Heart right ventricle (tissue), 16 donors: ENCODE measurements at regions not wholly inside any gene's neighbourhood (a gene's known extent, or its start where the extent isn't known, plus 50 kb on each side); places are given as distances from the start of the nearest gene placed in this dataset.

Source experiments
- ATAC-seq, 8 donors: fragments of 200-7000 bp; cut with Tn5 transposase; one replicate each; pipeline ENCODE4 v1.9.1; 2020; ENCODE audit warnings: mild to moderate bottlenecking in 8 of 8, moderate library complexity in 8 of 8, moderate number of reproducible peaks in 1 of 8
- DNase-seq, 2 donors: peaks; one replicate each; pipeline ENCODE4 v3.0.0-alpha.2; 2020
- H3K27ac ChIP-seq, 10 donors: fragments of 200-600 bp; sonication (generic) in 2 of 10; one replicate each; pipeline versions ENCODE4 v1.5.0 to v1.8.0; 2020 to 2022; ENCODE audit warnings: mild to moderate bottlenecking in 3 of 10
- H3K27me3 ChIP-seq, 7 donors: fragments of 200-600 bp; one replicate each; pipeline ENCODE4 v1.8.0; 2021 to 2022; ENCODE audit warnings: mild to moderate bottlenecking in 2 of 7
- H3K36me3 ChIP-seq, 9 donors: fragments of 200-600 bp; sonication (generic) in 1 of 9; one replicate each; pipeline versions ENCODE4 v1.5.0 to v1.8.0; 2020 to 2022; ENCODE audit warnings: mild to moderate bottlenecking in 2 of 9
- H3K4me1 ChIP-seq, 9 donors: fragments of 200-600 bp; sonication (generic) in 1 of 9; one replicate each; pipeline versions ENCODE4 v1.5.0 to v1.8.0; 2020 to 2022; ENCODE audit warnings: mild to moderate bottlenecking in 4 of 9
- H3K4me3 ChIP-seq, 10 donors: fragments of 200-600 bp; sonication (generic) in 2 of 10; one replicate each; pipeline versions ENCODE4 v1.5.0 to v1.8.0; 2020 to 2022; ENCODE audit warnings: mild to moderate bottlenecking in 7 of 10, moderate library complexity in 2 of 10
- H3K9me3 ChIP-seq, 11 donors: fragments of 200-600 bp in 10 of 11; sonication (generic) in 2 of 11; one replicate each; pipeline versions ENCODE4 v1.5.0 to v1.8.0; 2013 to 2022; ENCODE audit warnings: mild to moderate bottlenecking in 2 of 11, control low read depth in 1 of 11, moderate library complexity in 1 of 11
- CTCF ChIP-seq, 9 donors: fragments of 200-600 bp; sonication (generic) in 2 of 9; IDR thresholded peaks; one replicate each; pipeline versions ENCODE4 v1.5.0 to v1.8.0; 2021 to 2022; ENCODE audit warnings: antibody characterized with exemption in 9 of 9, mild to moderate bottlenecking in 5 of 9, moderate library complexity in 1 of 9
- WGBS, 2 donors: extraction: QIAGEN DNeasy Blood & Tissue Kit; methylation state at CpG; one replicate each; pipeline ENCODE4 v1.1.7; 2013; ENCODE audit warnings: inconsistent platforms in 1 of 2; 5-methylcytosine and 5-hydroxymethylcytosine counted together
- intact Hi-C, 10 donors: fragments of 100-400 bp; cut with DNase I; formaldehyde crosslinking; loops; one replicate each; pipeline versions ENCODE4 v1.11.1 to v1.14.2; 2022
- donor health status: Arrhythmogenic right ventricular cardiomyopathy.
- donor health status: ischemic (EF 13 %, LVEDD 7.1; RV severe dilation, severe dysfunction).
- donor health status: healthy with polysubstance abuse.
- donor health status: DM: no; HTN: yes; CAD: no.
- donor health status: DM: no; HTN: no; CAD: no.
- donor health status: ischemic (EF 25% LVEDD 6.9; RV normal size, moderate dysfunction).
- donor health status: ischemic (EF 25% LVEDD 5.7; RV mildly dilated, moderate dysfunction).
- donor health status: healthy.
- donor health status: DM: yes; HTN: yes; CAD: no.
- donor health status: Ischemic cardiomyopathy.
- donor health status: ischemic (EF 35%, LVEDD 5.7; RV mildly dilated, moderate dysfunction).
- donor health status: nonischemic (EF 11% LVEDD 7.7; RV severe dilation, severe dysfunction).
- donor health status: DM: yes; HTN: yes; CAD: no.
- donor health status: PGD.
- donor health status: ischemic (EF 29% LVEDD 5.4; RV normal size, mild dysfunction).
- donor health status: nonischemic (EF 23%, LVEDD 6.1; RV moderate dilation, normal function).

GRCh38 chr16:72434159-72434558 lies 262.2 kb upstream of the PMFBP1 start:
- Histone ChIP-seq H3K27me3 (no peaks in the 10 kb centered on the region), H3K4me3 (no peak overlapping the region), H3K27ac (no peak overlapping the region), H3K9me3 (peaks cover 0 to 41% (median 22%) of the 10 kb centered on the region in 11 donors), H3K36me3 (no peaks in the 10 kb centered on the region), H3K4me1 (no peaks in the 10 kb centered on the region)
- no peak for ATAC-seq
- TF ChIP-seq CTCF (IDR thresholded peaks at IDR 0.05), result no peak
- intact Hi-C loops, result no loop called here
- 95 to 96% methylated on average over 2 of the region's 2 CpGs for WGBS, 2 donors
- no peak for DNase-seq

- 64 to 82% methylated on average over 2 of the region's 2 CpGs for WGBS, 2 donors
- intact Hi-C loops, result no loop called here
- Histone ChIP-seq H3K27me3 (no peaks in the 10 kb centered on the region), H3K9me3 (peaks cover 0 to 27% (median 18%) of the 10 kb centered on the region in 11 donors), H3K27ac (no peak overlapping the region), H3K4me3 (no peak overlapping the region), H3K36me3 (no peaks in the 10 kb centered on the region), H3K4me1 (no peaks in the 10 kb centered on the region)
- ATAC-seq, result no peak
- DNase-seq, result no peak
- no peak for TF ChIP-seq CTCF (IDR thresholded peaks at IDR 0.05)
Measured at GRCh38 chr16:72430121-72430520, 258.2 kb upstream of the PMFBP1 start.

- no peaks in the 10 kb centered on the region for H3K27me3 ChIP-seq
- no peaks in the 10 kb centered on the region for H3K4me1 ChIP-seq
- H3K4me3 ChIP-seq, result no peak overlapping the region
- H3K36me3 ChIP-seq, result no peaks in the 10 kb centered on the region
- H3K27ac ChIP-seq, result no peak overlapping the region
- no peak for DNase-seq
- no peak for ATAC-seq
- WGBS, 2 donors, result 86 to 87% methylated on average over 5 of the region's 5 CpGs
- no peak for TF ChIP-seq CTCF (IDR thresholded peaks at IDR 0.05)
- intact Hi-C loops, result no loop called here
- H3K9me3 ChIP-seq, result peaks cover 0 to 22% (median 15%) of the 10 kb centered on the region in 11 donors
Measured at GRCh38 chr16:72429671-72430081, 257.7 kb upstream of the PMFBP1 start.

GRCh38 chr16:72428681-72429376 lies 256.9 kb upstream of the PMFBP1 start:
- ATAC-seq (no peak), DNase-seq (no peak)
- TF ChIP-seq CTCF (IDR thresholded peaks at IDR 0.05), result no peak
- peaks cover 0 to 16% (median 7%) of the 10 kb centered on the region in 11 donors for H3K9me3 ChIP-seq
- no peaks in the 10 kb centered on the region for H3K4me1 ChIP-seq
- no peak overlapping the region for H3K4me3 ChIP-seq
- no peaks in the 10 kb centered on the region for H3K36me3 ChIP-seq
- WGBS, 2 donors, result 91% methylated on average over 9 of the region's 9 CpGs
- H3K27me3 ChIP-seq, result no peaks in the 10 kb centered on the region
- intact Hi-C loops, result no loop called here
- H3K27ac ChIP-seq, result no peak overlapping the region
